ENCODE measurements at regions not wholly inside any gene's neighbourhood (a gene's known extent, or its start where the extent isn't known, plus 50 kb on each side); places are given as distances from the start of the nearest gene placed in this dataset.
A peak's percentile ranks its signal among the peaks of the same experiment; 100 is the strongest.

DNA sequence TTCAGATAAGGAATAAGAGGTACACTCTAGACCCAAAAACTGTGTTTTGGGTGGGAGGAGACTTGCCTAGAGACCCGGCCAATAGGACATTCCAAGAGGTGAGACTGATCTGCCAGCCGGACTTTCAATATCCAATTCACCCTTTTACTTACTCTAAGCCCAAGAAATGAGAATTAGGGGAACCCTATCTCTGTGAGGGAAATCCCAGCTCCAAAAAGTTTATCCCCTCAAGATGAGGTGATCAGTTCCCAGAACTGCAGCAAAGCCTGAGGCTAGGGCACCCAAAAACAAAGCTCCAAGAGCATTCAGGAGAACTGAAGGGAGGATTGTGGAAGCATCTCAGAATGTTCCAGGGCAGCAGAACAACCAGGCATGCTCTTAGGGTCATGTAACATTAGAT lies 251.7 kb downstream of the PTTG2 start:
- H3K4me3 ChIP-seq (ENCODE audit: low read depth, low read length): no peak overlapping the region
- DNase-seq (ENCODE audit: low read depth): no peak
- TF ChIP-seq, protein P1, sequence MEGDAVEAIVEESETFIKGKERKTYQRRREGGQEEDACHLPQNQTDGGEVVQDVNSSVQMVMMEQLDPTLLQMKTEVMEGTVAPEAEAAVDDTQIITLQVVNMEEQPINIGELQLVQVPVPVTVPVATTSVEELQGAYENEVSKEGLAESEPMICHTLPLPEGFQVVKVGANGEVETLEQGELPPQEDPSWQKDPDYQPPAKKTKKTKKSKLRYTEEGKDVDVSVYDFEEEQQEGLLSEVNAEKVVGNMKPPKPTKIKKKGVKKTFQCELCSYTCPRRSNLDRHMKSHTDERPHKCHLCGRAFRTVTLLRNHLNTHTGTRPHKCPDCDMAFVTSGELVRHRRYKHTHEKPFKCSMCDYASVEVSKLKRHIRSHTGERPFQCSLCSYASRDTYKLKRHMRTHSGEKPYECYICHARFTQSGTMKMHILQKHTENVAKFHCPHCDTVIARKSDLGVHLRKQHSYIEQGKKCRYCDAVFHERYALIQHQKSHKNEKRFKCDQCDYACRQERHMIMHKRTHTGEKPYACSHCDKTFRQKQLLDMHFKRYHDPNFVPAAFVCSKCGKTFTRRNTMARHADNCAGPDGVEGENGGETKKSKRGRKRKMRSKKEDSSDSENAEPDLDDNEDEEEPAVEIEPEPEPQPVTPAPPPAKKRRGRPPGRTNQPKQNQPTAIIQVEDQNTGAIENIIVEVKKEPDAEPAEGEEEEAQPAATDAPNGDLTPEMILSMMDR (conservative IDR thresholded peaks at IDR 0.05; ENCODE audit: low read depth, low read length): no peak

DNA sequence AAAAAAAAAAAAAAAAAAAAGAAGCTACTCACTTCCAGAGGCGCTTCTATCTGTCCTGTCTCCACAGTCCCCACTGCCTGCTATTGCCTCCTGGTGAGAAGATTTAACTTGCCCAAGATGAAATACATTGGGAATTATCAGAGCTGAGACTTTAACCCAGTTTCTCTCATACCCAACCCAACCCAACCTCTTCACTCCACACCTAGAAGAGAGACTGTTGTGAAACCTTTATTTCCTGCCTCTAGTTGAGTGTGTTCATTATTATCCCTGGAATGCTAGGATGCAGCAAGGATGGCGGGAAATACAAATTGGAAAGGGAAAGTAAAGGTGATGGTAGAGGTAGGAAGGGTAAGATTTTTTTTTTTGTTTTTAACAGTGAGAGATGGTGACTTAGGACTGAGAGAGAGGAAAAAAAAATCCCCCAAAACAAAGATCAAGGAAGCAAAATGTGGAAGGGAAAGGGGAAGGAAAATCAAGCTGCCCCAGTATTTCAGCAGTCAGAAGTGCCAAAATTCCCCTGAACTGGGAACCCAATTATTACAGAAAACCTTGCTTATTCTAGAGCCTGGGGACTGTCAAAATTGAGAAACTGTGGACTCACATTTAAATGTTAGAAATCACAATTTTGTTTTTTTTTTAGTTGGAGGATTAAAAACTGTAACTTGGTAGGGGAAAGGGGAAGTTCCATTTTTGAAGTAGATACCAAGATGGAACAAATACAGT lies 253.0 kb downstream of the PTTG2 start:
- TF ChIP-seq, protein P1 (conservative IDR thresholded peaks at IDR 0.05; ENCODE audit: low read depth, low read length): no peak
- no peak overlapping the region for H3K4me3 ChIP-seq (ENCODE audit: low read depth, low read length)
- no peak for DNase-seq (ENCODE audit: low read depth)

DNA sequence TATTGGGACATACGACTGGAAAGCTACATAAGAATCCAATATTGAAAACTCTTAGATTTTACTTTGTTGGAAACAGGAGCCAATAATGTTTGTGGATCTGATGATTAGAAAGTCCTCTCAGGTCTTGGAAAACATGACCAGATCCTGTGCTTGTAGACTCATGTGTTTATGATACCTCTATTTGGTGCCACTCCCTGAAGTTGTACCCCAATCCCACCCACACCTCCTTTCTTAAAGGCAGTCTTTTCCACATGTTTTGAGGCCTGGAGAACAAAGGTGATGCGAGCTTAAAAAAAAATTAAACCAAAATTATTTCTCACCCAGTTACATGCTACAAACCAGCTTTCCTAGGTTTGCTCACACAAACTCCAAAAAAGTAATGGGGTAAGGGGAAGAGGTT lies 262.7 kb downstream of the PTTG2 start:
- TF ChIP-seq, protein P1 (conservative IDR thresholded peaks at IDR 0.05; ENCODE audit: low read depth, low read length): no peak
- no peak overlapping the region for H3K4me3 ChIP-seq (ENCODE audit: low read depth, low read length)
- no peak for DNase-seq (ENCODE audit: low read depth)

DNA sequence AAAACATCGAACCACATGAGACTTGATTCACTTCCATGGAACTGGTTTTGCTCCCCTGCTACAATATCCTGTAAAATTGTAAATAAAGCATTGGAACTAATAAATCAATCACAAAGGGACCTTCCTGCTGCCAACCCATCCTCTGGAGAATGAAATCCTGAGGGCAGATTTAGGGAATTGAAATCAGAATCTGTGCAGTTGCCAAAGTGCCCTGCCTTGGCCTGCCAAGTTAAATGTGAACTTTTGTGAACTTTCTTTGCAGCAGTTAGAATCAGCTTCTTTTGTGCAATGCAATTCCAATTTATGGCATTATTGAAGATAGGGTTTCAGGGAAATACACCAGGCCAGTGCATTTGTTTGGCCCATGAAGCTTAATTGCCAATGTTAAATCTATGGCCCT lies 263.1 kb downstream of the PTTG2 start:
- DNase-seq (ENCODE audit: low read depth): no peak
- no peak overlapping the region for H3K4me3 ChIP-seq (ENCODE audit: low read depth, low read length)
- TF ChIP-seq, protein P1 (conservative IDR thresholded peaks at IDR 0.05; ENCODE audit: low read depth, low read length): no peak

DNA sequence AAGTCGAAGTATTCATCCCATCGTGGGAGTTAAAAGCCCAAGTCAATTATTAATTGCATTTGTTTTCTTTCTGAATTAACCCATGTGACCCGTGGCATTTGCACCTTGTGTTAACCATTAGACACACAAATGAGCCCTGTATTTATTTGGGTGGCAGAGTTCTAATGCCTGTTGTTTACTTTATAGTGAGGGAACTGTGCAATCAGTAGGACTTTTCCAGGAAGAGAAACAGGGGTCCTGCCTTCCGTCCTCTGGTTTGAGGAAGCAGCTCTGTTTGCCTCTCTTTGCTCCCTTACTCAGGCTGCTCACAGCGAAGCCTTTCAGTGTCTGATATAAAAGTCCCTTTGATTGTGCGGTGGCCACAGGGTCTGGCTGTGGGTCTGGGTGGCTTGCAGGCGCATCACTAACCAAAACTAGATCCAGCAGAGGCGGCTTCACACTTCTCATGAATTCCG lies 263.6 kb downstream of the PTTG2 start:
- TF ChIP-seq, protein P1 (conservative IDR thresholded peaks at IDR 0.05; ENCODE audit: low read depth, low read length): no peak
- no peak overlapping the region for H3K4me3 ChIP-seq (ENCODE audit: low read depth, low read length)
- peak; percentile 37 for DNase-seq (ENCODE audit: low read depth)

DNA sequence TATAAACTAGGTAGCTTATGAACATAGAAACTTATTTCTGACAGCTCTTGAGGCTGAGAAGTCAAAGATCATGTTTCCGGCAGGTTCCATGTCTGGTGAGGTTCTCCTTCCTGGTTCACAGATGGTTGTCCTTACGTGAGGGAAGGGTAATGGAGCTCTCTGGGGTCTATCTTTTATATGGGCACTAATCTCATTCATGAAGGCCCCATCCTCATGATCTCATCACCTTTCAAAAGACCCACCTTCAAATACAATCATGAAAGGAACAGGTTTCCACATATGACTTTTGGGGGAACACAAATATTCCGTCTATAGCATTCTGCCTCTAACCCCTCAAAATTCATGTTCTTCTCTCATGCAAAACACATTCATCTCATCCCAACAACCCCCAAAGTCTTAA lies 264.7 kb downstream of the PTTG2 start:
- H3K4me3 ChIP-seq (ENCODE audit: low read depth, low read length): no peak overlapping the region
- TF ChIP-seq, protein P1 (conservative IDR thresholded peaks at IDR 0.05; ENCODE audit: low read depth, low read length): no peak
- DNase-seq (ENCODE audit: low read depth): no peak

DNA sequence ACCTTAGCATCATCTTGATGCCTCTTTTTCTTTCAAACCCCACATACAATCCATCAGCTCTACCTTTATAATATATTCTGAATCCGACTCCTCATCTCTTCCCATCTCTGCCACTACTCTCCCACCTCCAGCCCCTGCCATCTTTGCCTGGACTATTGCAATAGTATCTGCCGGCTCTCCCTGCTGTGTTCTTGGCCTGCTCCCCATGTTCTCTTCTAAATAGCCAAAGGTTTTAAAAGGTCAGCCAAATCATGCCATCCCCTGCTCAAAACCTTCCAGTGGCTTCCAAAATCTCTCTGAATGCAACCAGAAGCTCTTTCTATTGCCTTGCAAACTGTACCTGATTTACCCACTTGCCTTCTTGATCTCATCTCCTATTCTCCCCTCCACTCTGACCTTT lies 266.0 kb downstream of the PTTG2 start:
- no peak overlapping the region for H3K4me3 ChIP-seq (ENCODE audit: low read depth, low read length)
- TF ChIP-seq, protein P1 (conservative IDR thresholded peaks at IDR 0.05; ENCODE audit: low read depth, low read length): no peak
- no peak for DNase-seq (ENCODE audit: low read depth)
